Trophoblast cell (in vitro differentiated cells and primary cell): ENCODE measurements at regions not wholly inside any gene's neighbourhood (a gene's known extent, or its start where the extent isn't known, plus 50 kb on each side); places are given as distances from the start of the nearest gene placed in this dataset.

Experiments used
- DNase-seq, 2 donors: peaks; one replicate each; pipeline ENCODE4 v3.0.0-alpha.2; 2016
- H2AFZ ChIP-seq: 2 replicates; pipeline ENCODE4 v1.6.1; 2013; ENCODE audit warnings: low read length, moderate library complexity, mild to moderate bottlenecking; ENCODE audit not compliant: insufficient read depth, poor library complexity
- H2AK5ac ChIP-seq: 2 replicates; pipeline ENCODE4 v1.6.1; 2013; ENCODE audit warnings: mild to moderate bottlenecking, low read length
- H2BK120ac ChIP-seq: 2 replicates; pipeline ENCODE4 v1.6.1; 2013; ENCODE audit warnings: low read length, mild to moderate bottlenecking, moderate library complexity; ENCODE audit not compliant: insufficient read depth, poor library complexity
- H2BK12ac ChIP-seq: 2 replicates; pipeline ENCODE4 v1.6.1; 2013; ENCODE audit warnings: mild to moderate bottlenecking, low read length, moderate library complexity
- H2BK5ac ChIP-seq: 2 replicates; pipeline ENCODE4 v1.6.1; 2013; ENCODE audit warnings: low read length, low read depth, moderate library complexity, mild to moderate bottlenecking; ENCODE audit not compliant: poor library complexity
- H3K14ac ChIP-seq: 2 replicates; pipeline ENCODE4 v1.6.1; 2013; ENCODE audit warnings: mild to moderate bottlenecking, low read length
- H3K18ac ChIP-seq: 2 replicates; pipeline ENCODE4 v1.6.1; 2013; ENCODE audit warnings: mild to moderate bottlenecking, low read length
- H3K23ac ChIP-seq: 2 replicates; pipeline ENCODE4 v1.6.1; 2013; ENCODE audit warnings: low read length
- H3K27ac ChIP-seq: 2 replicates; pipeline ENCODE4 v1.5.1; 2013; ENCODE audit warnings: low read depth, mild to moderate bottlenecking, inconsistent platforms, low read length, moderate library complexity
- H3K27me3 ChIP-seq: 2 replicates; pipeline ENCODE4 v1.6.1; 2013; ENCODE audit warnings: inconsistent platforms, mild to moderate bottlenecking, low read length, moderate library complexity; ENCODE audit not compliant: insufficient read depth
- H3K36me3 ChIP-seq, 2 experiments: 1 replicate in 1 of 2; 2 replicates in 1 of 2; pipeline ENCODE4 v1.6.1; 2013; ENCODE audit warnings: low read length in 2 of 2, mild to moderate bottlenecking in 2 of 2, moderate library complexity in 1 of 2; ENCODE audit not compliant: insufficient read depth in 2 of 2, control insufficient read depth in 1 of 2
- H3K4ac ChIP-seq: 2 replicates; pipeline ENCODE4 v1.6.1; 2013; ENCODE audit warnings: low read depth, mild to moderate bottlenecking, low read length, moderate library complexity
- H3K4me1 ChIP-seq, 2 experiments: 1 replicate in 1 of 2; 2 replicates in 1 of 2; pipeline ENCODE4 v1.6.1; 2013; ENCODE audit warnings: low read length in 2 of 2, mild to moderate bottlenecking in 2 of 2, moderate library complexity in 1 of 2; ENCODE audit not compliant: insufficient read depth in 2 of 2, control insufficient read depth in 1 of 2
- H3K4me2 ChIP-seq: 2 replicates; pipeline ENCODE4 v1.6.1; 2013; ENCODE audit warnings: inconsistent platforms, mild to moderate bottlenecking, low read length, moderate library complexity
- H3K4me3 ChIP-seq: 2 replicates; pipeline ENCODE4 v1.5.1; 2013; ENCODE audit warnings: mild to moderate bottlenecking, low read depth, low read length, inconsistent platforms
- H3K79me1 ChIP-seq: one replicate; pipeline ENCODE4 v1.6.1; 2013; ENCODE audit warnings: low read length
- H3K79me2 ChIP-seq: 2 replicates; pipeline ENCODE4 v1.6.1; 2013; ENCODE audit warnings: low read length, mild to moderate bottlenecking; ENCODE audit not compliant: control insufficient read depth, insufficient read depth, poor library complexity
- H3K9ac ChIP-seq: 2 replicates; pipeline ENCODE4 v1.6.1; 2013; ENCODE audit warnings: mild to moderate bottlenecking, low read length
- H3K9me3 ChIP-seq: 2 replicates; pipeline ENCODE4 v1.6.1; 2013; ENCODE audit warnings: low read depth, mild to moderate bottlenecking, control low read depth, inconsistent platforms, low read length; ENCODE audit not compliant: insufficient read depth
- H4K12ac ChIP-seq: 2 replicates; pipeline ENCODE4 v1.6.1; 2013; ENCODE audit warnings: low read depth, mild to moderate bottlenecking, low read length, moderate library complexity
- H4K8ac ChIP-seq: 2 replicates; pipeline ENCODE4 v1.6.1; 2013; ENCODE audit warnings: low read depth, mild to moderate bottlenecking, low read length, moderate library complexity
- H4K91ac ChIP-seq: one replicate; pipeline ENCODE4 v1.6.1; 2013; ENCODE audit warnings: low read depth, mild to moderate bottlenecking, low read length, moderate library complexity
- WGBS: extraction: QIAGEN DNeasy Blood & Tissue Kit; methylation state at CpG from one replicate; pipeline ENCODE4 v1.1.7; 2013; ENCODE audit warnings: missing lambda C conversion rate; ENCODE audit not compliant: insufficient read length, insufficient coverage; ENCODE audit errors: extremely low coverage; 5-methylcytosine and 5-hydroxymethylcytosine counted together

- no CpG with 5 or more reads among the region's 1 CpG for WGBS
- H3K4ac ChIP-seq, result no peak overlapping the region
- no peak overlapping the region for H3K4me3 ChIP-seq
- no peak for DNase-seq
- no peak overlapping the region for H3K14ac ChIP-seq
- no peak overlapping the region for H2AK5ac ChIP-seq
- no peaks in the 10 kb centered on the region for H3K79me2 ChIP-seq
- H3K27me3 ChIP-seq, result no peaks in the 10 kb centered on the region
- no peak overlapping the region for H3K18ac ChIP-seq
- H3K79me1 ChIP-seq, result no peaks in the 10 kb centered on the region
- H4K91ac ChIP-seq, result no peak overlapping the region
- no peak overlapping the region for H2AFZ ChIP-seq
- H3K9ac ChIP-seq, result no peak overlapping the region
- no peak overlapping the region for H3K23ac ChIP-seq
- H3K9me3 ChIP-seq, result no peaks in the 10 kb centered on the region
- H4K8ac ChIP-seq, result no peak overlapping the region
- H2BK120ac ChIP-seq, result no peak overlapping the region
- H3K4me2 ChIP-seq, result no peak overlapping the region
- H2BK5ac ChIP-seq, result no peak overlapping the region
- H4K12ac ChIP-seq, result no peak overlapping the region
- H3K4me1 ChIP-seq, result no peaks in the 10 kb centered on the region
- no peak overlapping the region for H3K27ac ChIP-seq
- no peak overlapping the region for H2BK12ac ChIP-seq
- H3K36me3 ChIP-seq, result no peaks in the 10 kb centered on the region
Measured at GRCh38 chr4:82215039-82215438, 158.8 kb downstream of the HNRNPD start.

- no CpG with 5 or more reads among the region's 5 CpGs for WGBS
- no peak for DNase-seq
- no peak overlapping the region for H2BK12ac ChIP-seq
Measured at GRCh38 chr4:82213485-82214417, 160.0 kb downstream of the HNRNPD start.

GRCh38 chr4:82201805-82202641 lies 171.8 kb downstream of the HNRNPD start:
- no CpG with 5 or more reads among the region's 3 CpGs for WGBS

More at GRCh38 chr4:82213485-82214417, 160.0 kb downstream of the HNRNPD start:
- no peak overlapping the region for H3K4me3 ChIP-seq
- H3K9me3 ChIP-seq, result no peaks in the 10 kb centered on the region
- no peak overlapping the region for H4K8ac ChIP-seq
- H3K4me1 ChIP-seq, result no peaks in the 10 kb centered on the region
- H4K12ac ChIP-seq, result no peak overlapping the region
- no peak overlapping the region for H3K23ac ChIP-seq
- no peaks in the 10 kb centered on the region for H3K27me3 ChIP-seq
- no peak overlapping the region for H3K27ac ChIP-seq
- no peak overlapping the region for H3K18ac ChIP-seq
- H3K9ac ChIP-seq, result no peak overlapping the region
- no peaks in the 10 kb centered on the region for H3K79me2 ChIP-seq
- no peak overlapping the region for H2BK5ac ChIP-seq
- no peak overlapping the region for H3K4ac ChIP-seq
- no peak overlapping the region for H2BK120ac ChIP-seq
- H4K91ac ChIP-seq, result no peak overlapping the region
- H3K14ac ChIP-seq, result no peak overlapping the region
- H3K4me2 ChIP-seq, result no peak overlapping the region
- no peaks in the 10 kb centered on the region for H3K36me3 ChIP-seq
- no peak overlapping the region for H2AFZ ChIP-seq
- no peak overlapping the region for H2AK5ac ChIP-seq
- no peaks in the 10 kb centered on the region for H3K79me1 ChIP-seq

GRCh38 chr4:82201303-82201702 lies 172.5 kb downstream of the HNRNPD start:
- DNase-seq, result no peak
- no peak overlapping the region for H3K23ac ChIP-seq
- no CpG with 5 or more reads among the region's 1 CpG for WGBS

More at GRCh38 chr4:82201805-82202641, 171.8 kb downstream of the HNRNPD start:
- Histone ChIP-seq H3K4me1 (no peaks in the 10 kb centered on the region), H3K23ac (no peak overlapping the region), H3K4me3 (no peak overlapping the region), H3K9ac (no peak overlapping the region), H3K14ac (no peak overlapping the region), H2AK5ac (no peak overlapping the region), H3K36me3 (no peaks in the 10 kb centered on the region), H3K27ac (no peak overlapping the region), H3K79me1 (no peaks in the 10 kb centered on the region), H3K18ac (no peak overlapping the region), H3K4ac (no peak overlapping the region), H2BK12ac (no peak overlapping the region), H3K79me2 (no peaks in the 10 kb centered on the region), H4K8ac (no peak overlapping the region), H3K4me2 (no peak overlapping the region), H3K9me3 (no peaks in the 10 kb centered on the region), H2BK120ac (no peak overlapping the region), H4K91ac (no peak overlapping the region), H2AFZ (no peak overlapping the region), H4K12ac (no peak overlapping the region), H2BK5ac (no peak overlapping the region), H3K27me3 (no peaks in the 10 kb centered on the region)
- peak; percentile 22 to 79 for DNase-seq

More at GRCh38 chr4:82201303-82201702, 172.5 kb downstream of the HNRNPD start:
- H3K27me3 ChIP-seq, result no peaks in the 10 kb centered on the region
- H2BK12ac ChIP-seq, result no peak overlapping the region
- H2BK5ac ChIP-seq, result no peak overlapping the region
- H3K14ac ChIP-seq, result no peak overlapping the region
- H4K12ac ChIP-seq, result no peak overlapping the region
- no peak overlapping the region for H3K4ac ChIP-seq
- H3K18ac ChIP-seq, result no peak overlapping the region
- H3K9ac ChIP-seq, result no peak overlapping the region
- H2AFZ ChIP-seq, result no peak overlapping the region
- no peak overlapping the region for H4K8ac ChIP-seq
- H3K4me1 ChIP-seq, result no peaks in the 10 kb centered on the region
- H3K9me3 ChIP-seq, result no peaks in the 10 kb centered on the region
- H4K91ac ChIP-seq, result no peak overlapping the region
- no peak overlapping the region for H3K4me3 ChIP-seq
- H3K79me1 ChIP-seq, result no peaks in the 10 kb centered on the region
- H3K79me2 ChIP-seq, result no peaks in the 10 kb centered on the region
- H3K36me3 ChIP-seq, result no peaks in the 10 kb centered on the region
- no peak overlapping the region for H3K4me2 ChIP-seq
- H3K27ac ChIP-seq, result no peak overlapping the region
- no peak overlapping the region for H2BK120ac ChIP-seq
- H2AK5ac ChIP-seq, result no peak overlapping the region
